ENCODE measurements at regions not wholly inside any gene's neighbourhood (a gene's known extent, or its start where the extent isn't known, plus 50 kb on each side); places are given as distances from the start of the nearest gene placed in this dataset.

- Mint-ChIP-seq H3K27me3 (ENCODE audit: insufficient read depth) (no peaks in the 10 kb centered on the region), H3K4me1 (ENCODE audit: low read depth) (no peaks in the 10 kb centered on the region), H3K27ac (no peak overlapping the region), H3K9me3 (peaks cover 37% of the 10 kb centered on the region), H3K4me3 (no peak overlapping the region), H3K36me3 (ENCODE audit: low read depth) (no peaks in the 10 kb centered on the region)
- DNase-seq: no peak
- TF ChIP-seq CTCF (IDR thresholded peaks at IDR 0.05): no peak
Observed at GRCh38 chr14:87199381-87199780, 793.6 kb downstream of the GALC start.

GRCh38 chr14:87196436-87196835 lies 796.5 kb downstream of the GALC start:
- Mint-ChIP-seq H3K9me3 (peaks cover 40% of the 10 kb centered on the region), H3K4me3 (no peak overlapping the region), H3K4me1 (ENCODE audit: low read depth) (no peaks in the 10 kb centered on the region), H3K36me3 (ENCODE audit: low read depth) (no peaks in the 10 kb centered on the region), H3K27me3 (ENCODE audit: insufficient read depth) (no peaks in the 10 kb centered on the region), H3K27ac (no peak overlapping the region)
- no peak for TF ChIP-seq CTCF (IDR thresholded peaks at IDR 0.05)
- no peak for DNase-seq

GRCh38 chr14:87187786-87188185 lies 805.2 kb downstream of the GALC start:
- peaks cover 50% of the 10 kb centered on the region for H3K9me3 Mint-ChIP-seq
- H3K36me3 Mint-ChIP-seq (ENCODE audit: low read depth): no peaks in the 10 kb centered on the region
- no peaks in the 10 kb centered on the region for H3K27me3 Mint-ChIP-seq (ENCODE audit: insufficient read depth)
- H3K27ac Mint-ChIP-seq: no peak overlapping the region
- H3K4me1 Mint-ChIP-seq (ENCODE audit: low read depth): no peaks in the 10 kb centered on the region
- DNase-seq: no peak
- no peak for TF ChIP-seq CTCF (IDR thresholded peaks at IDR 0.05)
- H3K4me3 Mint-ChIP-seq: no peak overlapping the region

- no peak overlapping the region for H3K27ac Mint-ChIP-seq
- no peaks in the 10 kb centered on the region for H3K4me1 Mint-ChIP-seq (ENCODE audit: low read depth)
- peaks cover 43% of the 10 kb centered on the region for H3K9me3 Mint-ChIP-seq
- no peak for DNase-seq
- H3K27me3 Mint-ChIP-seq (ENCODE audit: insufficient read depth): no peaks in the 10 kb centered on the region
- no peak for TF ChIP-seq CTCF (IDR thresholded peaks at IDR 0.05)
- H3K36me3 Mint-ChIP-seq (ENCODE audit: low read depth): no peaks in the 10 kb centered on the region
- H3K4me3 Mint-ChIP-seq: no peak overlapping the region
Observed at GRCh38 chr14:87186737-87187136, 806.2 kb downstream of the GALC start.

DNA sequence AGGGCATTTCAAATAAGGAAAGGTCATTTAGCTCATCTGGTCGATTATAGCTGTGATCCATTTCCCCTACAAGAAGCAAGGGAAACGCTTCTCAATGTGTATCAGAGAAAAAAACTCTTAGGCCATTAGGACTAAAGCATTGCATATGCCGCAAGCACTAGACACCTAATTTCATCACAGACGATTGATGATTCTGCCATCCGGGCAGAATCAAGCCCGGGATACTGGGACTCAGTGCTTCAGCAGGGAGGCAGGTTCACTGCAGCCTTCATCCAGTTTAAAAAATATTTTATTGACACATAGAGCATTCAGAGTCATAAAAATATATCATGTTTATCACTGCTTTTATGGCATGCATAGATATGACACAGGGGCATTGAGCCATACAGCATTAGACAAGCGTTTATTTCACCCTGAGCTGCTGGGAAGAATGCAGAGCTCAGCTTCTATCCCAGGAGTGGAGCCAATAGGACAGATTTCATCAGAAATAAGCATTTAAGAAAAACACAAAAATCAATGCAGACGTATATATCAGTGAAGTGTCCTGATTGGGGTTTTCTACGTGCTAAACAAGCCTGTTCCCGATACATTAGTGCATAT lies 806.9 kb downstream of the GALC start:
- Mint-ChIP-seq H3K9me3 (peaks cover 36% of the 10 kb centered on the region), H3K36me3 (ENCODE audit: low read depth) (no peaks in the 10 kb centered on the region), H3K4me1 (ENCODE audit: low read depth) (no peaks in the 10 kb centered on the region), H3K4me3 (no peak overlapping the region), H3K27ac (no peak overlapping the region), H3K27me3 (ENCODE audit: insufficient read depth) (no peaks in the 10 kb centered on the region)
- no peak for DNase-seq
- TF ChIP-seq CTCF (IDR thresholded peaks at IDR 0.05): no peak

- Mint-ChIP-seq H3K27me3 (ENCODE audit: insufficient read depth) (no peaks in the 10 kb centered on the region), H3K27ac (no peak overlapping the region), H3K36me3 (ENCODE audit: low read depth) (no peaks in the 10 kb centered on the region), H3K4me1 (ENCODE audit: low read depth) (no peaks in the 10 kb centered on the region), H3K4me3 (no peak overlapping the region), H3K9me3 (peaks cover 30% of the 10 kb centered on the region)
- DNase-seq: no peak
- TF ChIP-seq CTCF (IDR thresholded peaks at IDR 0.05): no peak
Observed at GRCh38 chr14:87184180-87184579, 808.8 kb downstream of the GALC start.
